H9 (cell line): ENCODE measurements at regions not wholly inside any gene's neighbourhood (a gene's known extent, or its start where the extent isn't known, plus 50 kb on each side); places are given as distances from the start of the nearest gene placed in this dataset.

Experiments used
- DNase-seq: peaks from one replicate; pipeline ENCODE4 v3.0.0-alpha.2; 2017
- H2AFZ ChIP-seq: one replicate; pipeline ENCODE4 v1.6.1; 2013; ENCODE audit warnings: mild to moderate bottlenecking, low read length, control low read depth, moderate library complexity
- H2AK5ac ChIP-seq: 2 replicates; pipeline ENCODE4 v1.6.1; 2013; ENCODE audit warnings: low read length, control low read depth, mixed read lengths; ENCODE audit not compliant: insufficient read length
- H2BK120ac ChIP-seq: one replicate; pipeline ENCODE4 v1.6.1; 2013; ENCODE audit warnings: low read depth, mild to moderate bottlenecking, low read length, control low read depth, inconsistent platforms; ENCODE audit not compliant: poor library complexity, severe bottlenecking
- H2BK12ac ChIP-seq: 2 replicates; pipeline ENCODE4 v1.6.1; 2013; ENCODE audit warnings: low read length, control low read depth, mixed read lengths, low read depth; ENCODE audit not compliant: insufficient read length
- H2BK15ac ChIP-seq: 2 replicates; pipeline ENCODE4 v1.6.1; 2013; ENCODE audit warnings: low read depth, low read length, control low read depth
- H2BK20ac ChIP-seq: one replicate; pipeline ENCODE4 v1.6.1; 2013; ENCODE audit warnings: low read depth, mild to moderate bottlenecking, low read length, control low read depth, inconsistent platforms; ENCODE audit not compliant: poor library complexity, severe bottlenecking
- H2BK5ac ChIP-seq: 2 replicates; pipeline ENCODE4 v1.6.1; 2013; ENCODE audit warnings: low read length, control low read depth, mixed read lengths; ENCODE audit not compliant: insufficient read length
- H3K14ac ChIP-seq: 2 replicates; pipeline ENCODE4 v1.6.1; 2013; ENCODE audit warnings: low read length, control low read depth; ENCODE audit not compliant: insufficient read depth
- H3K18ac ChIP-seq: 2 replicates; pipeline ENCODE4 v1.6.1; 2013; ENCODE audit warnings: low read depth, mild to moderate bottlenecking, mixed read lengths, low read length, control low read depth; ENCODE audit not compliant: insufficient read length
- H3K23ac ChIP-seq: 2 replicates; pipeline ENCODE4 v1.6.1; 2013; ENCODE audit warnings: low read length, control low read depth, mixed read lengths, low read depth; ENCODE audit not compliant: insufficient read length
- H3K23me2 ChIP-seq: 2 replicates; pipeline ENCODE4 v1.6.1; 2013; ENCODE audit warnings: low read depth, mild to moderate bottlenecking, mixed read lengths, low read length, control low read depth; ENCODE audit not compliant: insufficient read length, poor library complexity, severe bottlenecking
- H3K27ac ChIP-seq: 2 replicates; pipeline ENCODE4 v1.5.1; 2013; ENCODE audit warnings: low read length, control low read depth, mixed read lengths, low read depth; ENCODE audit not compliant: insufficient read length
- H3K27me3 ChIP-seq: 2 replicates; pipeline ENCODE4 v1.6.1; 2013; ENCODE audit warnings: low read length, control low read depth, inconsistent platforms; ENCODE audit not compliant: insufficient read depth
- H3K4ac ChIP-seq: 2 replicates; pipeline ENCODE4 v1.6.1; 2013; ENCODE audit warnings: low read depth, mild to moderate bottlenecking, control low read depth, inconsistent platforms, low read length, moderate library complexity
- H3K4me1 ChIP-seq: 2 replicates; pipeline ENCODE4 v1.6.1; 2013; ENCODE audit warnings: low read length, control low read depth, inconsistent platforms; ENCODE audit not compliant: insufficient read depth
- H3K4me2 ChIP-seq: 2 replicates; pipeline ENCODE4 v1.6.1; 2013; ENCODE audit warnings: low read length, control low read depth, mixed read lengths; ENCODE audit not compliant: insufficient read length, insufficient read depth
- H3K56ac ChIP-seq: 2 replicates; pipeline ENCODE4 v1.6.1; 2013; ENCODE audit warnings: low read depth, mild to moderate bottlenecking, mixed read lengths, low read length, control low read depth; ENCODE audit not compliant: insufficient read length
- H3K79me1 ChIP-seq: 2 replicates; pipeline ENCODE4 v1.6.1; 2013; ENCODE audit warnings: low read depth, mild to moderate bottlenecking, moderate library complexity, low read length, control low read depth, inconsistent platforms; ENCODE audit not compliant: insufficient read depth, poor library complexity, severe bottlenecking
- H3K79me2 ChIP-seq: 2 replicates; pipeline ENCODE4 v1.6.1; 2013; ENCODE audit warnings: low read length, control low read depth, inconsistent platforms; ENCODE audit not compliant: insufficient read depth
- H3K9ac ChIP-seq: 2 replicates; pipeline ENCODE4 v1.6.1; 2013; ENCODE audit warnings: low read length, control low read depth, mixed read lengths; ENCODE audit not compliant: insufficient read length; ENCODE audit errors: extremely low read depth
- H3K9me3 ChIP-seq: one replicate; pipeline ENCODE4 v1.6.1; 2013; ENCODE audit warnings: low read depth, low read length, inconsistent platforms; ENCODE audit not compliant: control insufficient read depth
- H3T11ph ChIP-seq: one replicate; pipeline ENCODE4 v1.6.1; 2013; ENCODE audit warnings: mild to moderate bottlenecking, low read length, control low read depth, inconsistent platforms
- H4K20me1 ChIP-seq: one replicate; pipeline ENCODE4 v1.6.1; 2013; ENCODE audit not compliant: control insufficient read depth, insufficient read length, insufficient read depth
- H4K5ac ChIP-seq: 2 replicates; pipeline ENCODE4 v1.6.1; 2013; ENCODE audit warnings: low read depth, mild to moderate bottlenecking, mixed read lengths, low read length, control low read depth; ENCODE audit not compliant: insufficient read length
- H4K8ac ChIP-seq: replicated peaks from 2 replicates; pipeline ENCODE4 v1.6.1; 2013; ENCODE audit warnings: low read length, control low read depth, mixed read lengths, low read depth; ENCODE audit not compliant: insufficient read length
- H4K91ac ChIP-seq: 2 replicates; pipeline ENCODE4 v1.6.1; 2013; ENCODE audit warnings: low read depth, mild to moderate bottlenecking, moderate library complexity, mixed read lengths, low read length, control low read depth; ENCODE audit not compliant: insufficient read length
- H3K27ac Mint-ChIP-seq, 3 experiments: 2 replicates in 2 of 3; 3 replicates in 1 of 3; pipeline ENCODE4 v1.8.0; 2020 to 2021; ENCODE audit warnings: mixed read lengths in 3 of 3, mild to moderate bottlenecking in 1 of 3, moderate library complexity in 1 of 3
- H3K27me3 Mint-ChIP-seq: 2 replicates; pipeline ENCODE4 v1.8.0; 2021; ENCODE audit warnings: low read depth, mild to moderate bottlenecking, moderate library complexity, mixed read lengths
- H3K36me3 Mint-ChIP-seq, 3 experiments: 2 replicates in 2 of 3; 3 replicates in 1 of 3; pipeline ENCODE4 v1.8.0; 2020 to 2021; ENCODE audit warnings: low read depth in 3 of 3, mixed read lengths in 3 of 3; ENCODE audit not compliant: insufficient read depth in 1 of 3
- H3K4me1 Mint-ChIP-seq, 2 experiments: 2 replicates each; pipeline ENCODE4 v1.8.0; 2020; ENCODE audit warnings: mixed read lengths in 2 of 2
- H3K4me3 Mint-ChIP-seq, 2 experiments: 2 replicates in 1 of 2; 3 replicates in 1 of 2; pipeline ENCODE4 v1.8.0; 2020 to 2021; ENCODE audit warnings: mild to moderate bottlenecking in 2 of 2, mixed read lengths in 2 of 2, moderate library complexity in 1 of 2
- H3K9me3 Mint-ChIP-seq, 2 experiments: 2 replicates in 1 of 2; 3 replicates in 1 of 2; pipeline ENCODE4 v1.8.0; 2020; ENCODE audit warnings: mild to moderate bottlenecking in 2 of 2, mixed read lengths in 2 of 2, moderate library complexity in 1 of 2
- CTCF ChIP-seq: fragments of 200-600 bp; sonication (generic); conservative IDR thresholded peaks from 3 replicates; pipeline ENCODE4 v1.8.0; 2021; ENCODE audit warnings: antibody characterized with exemption, mild to moderate bottlenecking
- WGBS: extraction: QIAGEN DNeasy Blood & Tissue Kit; methylation state at CpG from one replicate; pipeline ENCODE4 v1.1.7; 2013; ENCODE audit warnings: missing lambda C conversion rate, low lambda C conversion rate, mixed read lengths; ENCODE audit not compliant: insufficient read length; ENCODE audit errors: extremely low coverage; 5-methylcytosine and 5-hydroxymethylcytosine counted together

GRCh38 chr13:38421590-38422560, 72.2 kb downstream of the UFM1 start:
- Histone ChIP-seq H3K79me1 (no peaks in the 10 kb centered on the region), H4K91ac (no peak overlapping the region), H3K23me2 (no peaks in the 10 kb centered on the region), H3K56ac (no peak overlapping the region), H2BK20ac (no peak overlapping the region), H4K20me1 (no peaks in the 10 kb centered on the region), H2BK120ac (no peak overlapping the region), H2AK5ac (no peak overlapping the region), H3T11ph (no peak overlapping the region), H3K4me1 (no peaks in the 10 kb centered on the region; the same call in 1 of the 2 replicates), H2BK12ac (no peak overlapping the region), H3K27ac (no peak overlapping the region), H3K4ac (no peak overlapping the region), H3K9me3 (no peaks in the 10 kb centered on the region), H3K27me3 (no peaks in the 10 kb centered on the region), H3K9ac (no peak overlapping the region), H3K79me2 (no peaks in the 10 kb centered on the region), H2BK5ac (no peak overlapping the region), H4K5ac (no peak overlapping the region), H2BK15ac (no peak overlapping the region), H3K14ac (no peak overlapping the region), H3K4me2 (no peak overlapping the region), H2AFZ (no peak overlapping the region), H4K8ac (no peak overlapping the region), H3K23ac (no peak overlapping the region), H3K18ac (no peak overlapping the region)
- no peak overlapping the region for H3K4me3 Mint-ChIP-seq
- no peak for TF ChIP-seq CTCF
- H3K27ac Mint-ChIP-seq = no peak overlapping the region
- peaks cover 0 to 5% (median 0%) of the 10 kb centered on the region in 3 experiments; a peak in 1 of 7 replicates for H3K36me3 Mint-ChIP-seq
- peaks cover 1 to 4% of the 10 kb centered on the region in 2 experiments; a peak in 3 of 5 replicates for H3K9me3 Mint-ChIP-seq
- H3K27me3 Mint-ChIP-seq = no peaks in the 10 kb centered on the region
- H3K4me1 Mint-ChIP-seq = peaks cover 6 to 7% of the 10 kb centered on the region in 2 experiments; a peak in 3 of 4 replicates
- no peak for DNase-seq
- no CpG with 5 or more reads among the region's 5 CpGs for WGBS
